HCT116 (cell line): ENCODE measurements at regions not wholly inside any gene's neighbourhood (a gene's known extent, or its start where the extent isn't known, plus 50 kb on each side); places are given as distances from the start of the nearest gene placed in this dataset.

Source experiments
- ATAC-seq: fragments of 200-7000 bp; cut with Tn5 transposase; 2 replicates; pipeline ENCODE4 v1.9.1; 2020; ENCODE audit warnings: mild to moderate bottlenecking, moderate library complexity
- BruUV-seq: library from RNA; stranded (reverse); fragments of 400-500 nt; replicated peaks from 2 replicates; lab custom pipeline; 2021; lab: Mats Ljungman, UMichigan
- CTCF ChIA-PET: fragments of 300-600 bp; sonication (Branson Sonifier 250); formaldehyde crosslinking; loops from one replicate; lab custom pipeline; 2021; ENCODE audit warnings: antibody characterized with exemption; lab: Charles Lee
- POLR2A ChIA-PET: fragments of 300-600, 350-600 bp; sonication (Branson Sonifier 250); formaldehyde crosslinking; loops from one replicate; lab custom pipeline; 2021; ENCODE audit warnings: antibody characterized with exemption; lab: Charles Lee
- RAD21 ChIA-PET, 2 experiments: fragments of 300-600 bp; sonication (Branson Sonifier 250); formaldehyde crosslinking; loops; one replicate each; lab custom pipeline; 2023; ENCODE audit warnings: low total read pairs in 2 of 2; ENCODE audit not compliant: uncharacterized antibody in 2 of 2, unreplicated experiment in 2 of 2, low non-redundant PET in 1 of 2; lab: Charles Lee
- DNase-seq: peaks from one replicate; pipeline ENCODE4 v3.0.0-alpha.2; 2010; ENCODE audit warnings: low read depth, low spot score
- H2AFZ ChIP-seq: fragments of 200-600 bp; shearing (Covaris generic), sonication (generic); 2 replicates; pipeline ENCODE4 v1.6.1; 2017; ENCODE audit warnings: low read depth, mixed run types, mixed read lengths, antibody characterized with exemption, low read length; ENCODE audit not compliant: poor library complexity, severe bottlenecking
- H3K27ac ChIP-seq: 2 replicates; pipeline ENCODE4 v1.5.1; 2012; ENCODE audit warnings: low read depth, low read length
- H3K27me3 ChIP-seq: fragments of 200-600 bp; sonication (generic); 2 replicates; pipeline ENCODE4 v1.6.1; 2016; ENCODE audit warnings: mixed run types, low read length, mixed read lengths; ENCODE audit not compliant: insufficient read depth
- H3K36me3 ChIP-seq, 2 experiments: fragments of 200-500 bp in 1 of 2; fragments of 200-600 bp in 1 of 2; sonication (Bioruptor generic) in 1 of 2; sonication (generic) in 1 of 2; 2 replicates each; pipeline versions ENCODE4 v1.5.1 to v1.6.1; 2014 to 2016; ENCODE audit warnings: low read length in 2 of 2, inconsistent platforms in 1 of 2, mixed read lengths in 1 of 2, mixed run types in 1 of 2; ENCODE audit not compliant: insufficient read depth in 2 of 2, control insufficient read depth in 1 of 2
- H3K4me1 ChIP-seq, 2 experiments: fragments of 200-600 bp in 1 of 2; sonication (generic) in 1 of 2; 2 replicates each; pipeline versions ENCODE4 v1.5.1 to v1.6.1; 2012 to 2017; ENCODE audit warnings: low read length in 2 of 2, inconsistent platforms in 1 of 2, mild to moderate bottlenecking in 1 of 2, mixed read lengths in 1 of 2, mixed run types in 1 of 2, moderate library complexity in 1 of 2; ENCODE audit not compliant: insufficient read depth in 2 of 2, control insufficient read depth in 1 of 2
- H3K4me2 ChIP-seq: fragments of 200-600 bp; sonication (generic); 2 replicates; pipeline ENCODE4 v1.6.1; 2017; ENCODE audit warnings: mixed run types, low read length, mixed read lengths
- H3K4me3 ChIP-seq, 2 experiments: fragments of 200-600 bp in 1 of 2; sonication (generic) in 1 of 2; replicated peaks in 1 of 2; 2 replicates each; pipeline ENCODE4 v1.5.1; 2011 to 2016; ENCODE audit warnings: low read length in 2 of 2, control low read depth in 1 of 2, low read depth in 1 of 2, mild to moderate bottlenecking in 1 of 2, mixed read lengths in 1 of 2, mixed run types in 1 of 2
- H3K79me2 ChIP-seq: fragments of 200-600 bp; sonication (generic); 2 replicates; pipeline ENCODE4 v1.6.1; 2017; ENCODE audit warnings: mild to moderate bottlenecking, mixed run types, low read length, moderate library complexity, mixed read lengths; ENCODE audit not compliant: insufficient read depth
- H3K9ac ChIP-seq: fragments of 200-600 bp; sonication (generic); 2 replicates; pipeline ENCODE4 v1.6.1; 2016; ENCODE audit warnings: low read length, mixed read lengths
- H3K9me2 ChIP-seq: fragments of 200-600 bp; sonication (generic), shearing (Covaris generic); 2 replicates; pipeline ENCODE4 v1.6.1; 2017; ENCODE audit warnings: mixed run types, mild to moderate bottlenecking, moderate library complexity; ENCODE audit not compliant: insufficient read depth
- H3K9me3 ChIP-seq, 2 experiments: fragments of 200-500 bp in 1 of 2; fragments of 200-600 bp in 1 of 2; sonication (Bioruptor generic) in 1 of 2; sonication (generic) in 1 of 2; 2 replicates each; pipeline ENCODE4 v1.6.1; 2014 to 2017; ENCODE audit warnings: low read length in 2 of 2, mixed read lengths in 2 of 2, inconsistent platforms in 1 of 2, low read depth in 1 of 2, mild to moderate bottlenecking in 1 of 2, mixed run types in 1 of 2, moderate library complexity in 1 of 2; ENCODE audit not compliant: control insufficient read depth in 1 of 2, insufficient read depth in 1 of 2
- H4K20me1 ChIP-seq: fragments of 200-600 bp; sonication (generic), shearing (Covaris generic); 2 replicates; pipeline ENCODE4 v1.6.1; 2017; ENCODE audit warnings: mixed run types, mild to moderate bottlenecking, moderate library complexity; ENCODE audit not compliant: insufficient read depth
- ATF3 ChIP-seq: IDR thresholded peaks from 2 replicates; pipeline ENCODE4 v1.6.1; 2012
- CBX3 ChIP-seq: IDR thresholded peaks from 2 replicates; pipeline ENCODE4 v1.6.1; 2012; ENCODE audit warnings: low read depth
- CTCF ChIP-seq, 3 experiments: fragments of 200-600 bp in 1 of 3; sonication (generic) in 1 of 3; IDR thresholded peaks in 2 of 3; conservative IDR thresholded peaks in 1 of 3; 2 replicates each; pipeline ENCODE4 v1.5.1; 2012 to 2017; ENCODE audit warnings: low read depth in 2 of 3, low read length in 2 of 3, antibody characterized with exemption in 1 of 3, borderline replicate concordance in 1 of 3, control low read depth in 1 of 3, mild to moderate bottlenecking in 1 of 3, mixed read lengths in 1 of 3, mixed run types in 1 of 3, moderate library complexity in 1 of 3; ENCODE audit not compliant: insufficient read depth in 1 of 3
- EGR1 ChIP-seq: IDR thresholded peaks from 2 replicates; pipeline ENCODE4 v1.6.1; 2012; ENCODE audit warnings: low read depth
- EZH2phosphoT487 ChIP-seq: fragments of 200-600 bp; IDR thresholded peaks from 2 replicates; pipeline ENCODE4 v1.6.1; 2018; ENCODE audit warnings: antibody characterized with exemption, borderline replicate concordance
- RAD21 ChIP-seq: IDR thresholded peaks from 2 replicates; pipeline ENCODE4 v1.6.1; 2012; ENCODE audit warnings: low read depth, mild to moderate bottlenecking
- SRF ChIP-seq: IDR thresholded peaks from 2 replicates; pipeline ENCODE4 v1.6.1; 2012; ENCODE audit warnings: low read depth
- TCF7L2 ChIP-seq: IDR thresholded peaks from 2 replicates; pipeline ENCODE4 v1.7.0; 2011; ENCODE audit warnings: borderline replicate concordance, inconsistent platforms; ENCODE audit not compliant: insufficient read depth, insufficient read length; ENCODE audit errors: extremely low read depth
- ZNF274 ChIP-seq: fragments of 200-500 bp; sonication (Bioruptor generic); IDR thresholded peaks from 2 replicates; pipeline ENCODE4 v1.6.1; 2014; ENCODE audit warnings: mild to moderate bottlenecking, low read depth, low read length, inconsistent platforms
- intact Hi-C: fragments of 100-400 bp; cut with micrococcal nuclease; formaldehyde crosslinking; loops from 2 replicates; pipeline ENCODE4 v1.10.0; 2022

- ATAC-seq (no peak), DNase-seq (no peak)
- no peaks in the 10 kb centered on the region for H3K27me3 ChIP-seq
- H3K9ac ChIP-seq = no peak overlapping the region
- H3K4me1 ChIP-seq = no peaks in the 10 kb centered on the region
- ChIA-PET RAD21 (no interaction called here), CTCF (no interaction called here), POLR2A (no interaction called here)
- no peak for TF ChIP-seq CTCF (IDR thresholded peaks at IDR 0.05 in 2 of 3, conservative IDR thresholded peaks at IDR 0.05 in 1 of 3; ENCODE audit: borderline replicate concordance in 1 of 3, insufficient read depth in 1 of 3, low read depth in 2 of 3, low read length in 2 of 3)
- no peak for TF ChIP-seq CBX3
- TF ChIP-seq RAD21 = no peak
- TF ChIP-seq EZH2phosphoT487 = no peak
- TF ChIP-seq SRF = no peak
- TF ChIP-seq ATF3 = no peak
- no peak for TF ChIP-seq ZNF274
- no peak for TF ChIP-seq TCF7L2
- no peak for TF ChIP-seq EGR1
- no peaks in the 10 kb centered on the region for H3K79me2 ChIP-seq
- no peaks in the 10 kb centered on the region for H3K36me3 ChIP-seq
- no peaks in the 10 kb centered on the region for H3K9me2 ChIP-seq
- intact Hi-C loops = no loop called here
- H2AFZ ChIP-seq = no peak overlapping the region
- H3K27ac ChIP-seq = no peak overlapping the region
- no TSS peak for BruUV-seq
- no peaks in the 10 kb centered on the region for H3K9me3 ChIP-seq
- no peak overlapping the region for H3K4me3 ChIP-seq
- H3K4me2 ChIP-seq = no peak overlapping the region
- H4K20me1 ChIP-seq = no peaks in the 10 kb centered on the region
Observed at GRCh38 chr2:228735697-228736096, 535.4 kb downstream of the PID1 start.
